WTC11 (cell line): ENCODE measurements at regions not wholly inside any gene's neighbourhood (a gene's known extent, or its start where the extent isn't known, plus 50 kb on each side); places are given as distances from the start of the nearest gene placed in this dataset.

Experiments used
- CREB1 ChIP-seq: sonication (generic); formaldehyde crosslinking; IDR thresholded peaks from 2 replicates; pipeline ENCODE4 v1.8.0; 2023; ENCODE audit warnings: mild to moderate bottlenecking, missing genetic modification reagents
- CTCF ChIP-seq: fragments of 200-600 bp; IDR thresholded peaks from 2 replicates; pipeline ENCODE4 v1.8.0; 2022; ENCODE audit warnings: antibody characterized with exemption
- FOXK1 ChIP-seq: sonication (generic); formaldehyde crosslinking; IDR thresholded peaks from 2 replicates; pipeline ENCODE4 v1.8.0; 2022; ENCODE audit warnings: mild to moderate bottlenecking, moderate library complexity, missing genetic modification reagents
- FOXP1 ChIP-seq: sonication (generic); formaldehyde crosslinking; IDR thresholded peaks from 2 replicates; pipeline ENCODE4 v1.8.0; 2022; ENCODE audit warnings: missing genetic modification reagents, mild to moderate bottlenecking, moderate library complexity, borderline replicate concordance
- JAZF1 ChIP-seq: fragments of 250-450 bp; sonication (Bioruptor Pico); IDR thresholded peaks from 2 replicates; pipeline ENCODE4 v1.9.0; 2021; ENCODE audit warnings: moderate library complexity, mild to moderate bottlenecking, inconsistent platforms
- MAX ChIP-seq: sonication (generic); formaldehyde crosslinking; IDR thresholded peaks from 2 replicates; pipeline ENCODE4 v1.8.0; 2022; ENCODE audit warnings: mild to moderate bottlenecking, missing genetic modification reagents
- ZNF263 ChIP-seq: sonication (generic); formaldehyde crosslinking; IDR thresholded peaks from 2 replicates; pipeline ENCODE4 v1.8.1; 2022; ENCODE audit warnings: low read depth, mild to moderate bottlenecking, moderate library complexity, missing genetic modification reagents

GRCh38 chr13:82593239-82593638 is 1289.0 kb downstream of the SLITRK1 start:
- TF ChIP-seq FOXP1 (CRISPR knock-in tag) (no peak), CTCF (no peak), MAX (CRISPR knock-in tag) (no peak), JAZF1 (CRISPR knock-in tag) (no peak), ZNF263 (CRISPR knock-in tag) (no peak), CREB1 (CRISPR knock-in tag) (no peak), FOXK1 (CRISPR knock-in tag) (no peak)
